Retinal pigment epithelial cell (primary cell): ENCODE measurements at regions not wholly inside any gene's neighbourhood (a gene's known extent, or its start where the extent isn't known, plus 50 kb on each side); places are given as distances from the start of the nearest gene placed in this dataset.

Experiments used
- DNase-seq: peaks from one replicate; pipeline ENCODE4 v3.0.0-alpha.2; 2010; ENCODE audit warnings: low read depth
- H3K4me3 ChIP-seq: 2 replicates; pipeline ENCODE4 v1.5.1; 2011; ENCODE audit warnings: mild to moderate bottlenecking, low read length, control low read depth, moderate library complexity
- CTCF ChIP-seq: conservative IDR thresholded peaks from 2 replicates; pipeline ENCODE4 v1.5.1; 2011; ENCODE audit warnings: low read depth, low read length, control low read depth, inconsistent platforms

DNA sequence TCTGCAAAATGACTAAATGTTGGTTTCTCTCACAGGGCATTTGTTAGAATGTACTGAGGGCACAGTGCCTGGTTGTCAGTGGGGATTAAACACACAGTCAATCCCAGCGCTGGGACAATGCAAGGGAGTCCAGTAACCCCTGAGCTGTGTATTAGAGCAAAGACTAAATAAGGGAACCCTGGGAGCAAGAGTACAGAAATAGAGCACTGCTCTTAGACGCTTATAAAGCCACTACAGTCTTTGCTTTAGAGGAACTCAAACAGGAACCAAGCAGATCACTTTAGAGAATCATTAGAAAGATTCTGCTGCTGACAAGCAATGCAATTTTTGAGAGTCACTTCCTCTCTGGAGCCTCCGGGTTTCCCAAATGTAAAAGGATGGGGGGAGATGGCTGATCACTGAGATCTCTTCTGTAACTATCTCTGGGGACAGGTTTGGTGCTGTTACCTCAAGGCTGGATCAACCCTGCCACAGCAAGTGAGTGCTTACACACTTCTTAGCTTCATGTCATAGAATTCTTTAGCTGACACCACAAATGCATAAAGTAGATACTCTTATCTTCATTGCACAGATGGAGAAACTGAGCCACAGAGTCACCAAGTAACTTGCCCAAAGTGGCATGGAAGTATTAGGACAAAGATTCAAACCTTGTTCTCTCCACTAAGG lies 137.8 kb upstream of the CPEB2 start:
- TF ChIP-seq CTCF: no peak
- no peak for DNase-seq
- H3K4me3 ChIP-seq: no peak overlapping the region

GRCh38 chr4:14865031-14865366 lies 137.3 kb upstream of the CPEB2 start:
- TF ChIP-seq CTCF: no peak
- H3K4me3 ChIP-seq: no peak overlapping the region
- no peak for DNase-seq

DNA sequence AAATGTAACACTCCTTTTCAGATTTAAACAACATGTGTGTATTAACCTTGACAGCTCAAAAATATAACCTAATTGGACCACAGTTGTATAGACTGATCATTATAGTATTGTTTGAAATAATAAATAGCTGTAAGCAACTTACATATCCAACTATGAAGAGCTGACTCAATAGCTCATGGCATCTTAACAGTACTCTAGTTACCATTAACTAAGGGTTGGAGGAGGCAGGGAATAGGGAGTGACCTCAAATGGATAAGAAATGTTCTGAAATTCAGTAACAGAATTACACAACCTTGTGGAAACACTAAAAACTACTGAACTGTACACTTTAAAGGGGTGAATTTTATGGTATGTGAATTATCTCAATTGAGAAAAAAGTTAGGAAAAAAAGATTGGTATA lies 136.5 kb upstream of the CPEB2 start:
- H3K4me3 ChIP-seq: no peak overlapping the region
- no peak for TF ChIP-seq CTCF
- no peak for DNase-seq

DNA sequence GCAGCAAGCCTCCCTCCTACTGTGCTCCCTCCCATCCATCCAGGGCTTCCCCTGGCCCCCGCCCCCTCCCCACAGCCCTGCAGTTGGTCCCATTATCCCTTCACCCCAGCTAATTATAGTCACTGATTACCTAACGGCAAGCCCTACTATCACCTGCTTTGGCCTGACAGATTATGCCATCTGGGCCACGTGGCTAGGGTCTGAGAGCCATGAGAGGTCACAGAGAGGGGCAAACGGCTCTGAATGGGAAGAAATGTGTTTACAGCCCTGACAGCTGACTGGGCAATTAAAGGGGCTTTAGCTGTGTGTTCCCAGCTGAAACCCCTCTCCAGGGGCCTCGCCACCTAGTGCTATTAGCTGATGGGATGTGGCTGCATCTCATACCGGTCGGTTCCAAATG lies 134.4 kb upstream of the CPEB2 start:
- TF ChIP-seq CTCF: no peak
- DNase-seq: no peak
- no peak overlapping the region for H3K4me3 ChIP-seq

DNA sequence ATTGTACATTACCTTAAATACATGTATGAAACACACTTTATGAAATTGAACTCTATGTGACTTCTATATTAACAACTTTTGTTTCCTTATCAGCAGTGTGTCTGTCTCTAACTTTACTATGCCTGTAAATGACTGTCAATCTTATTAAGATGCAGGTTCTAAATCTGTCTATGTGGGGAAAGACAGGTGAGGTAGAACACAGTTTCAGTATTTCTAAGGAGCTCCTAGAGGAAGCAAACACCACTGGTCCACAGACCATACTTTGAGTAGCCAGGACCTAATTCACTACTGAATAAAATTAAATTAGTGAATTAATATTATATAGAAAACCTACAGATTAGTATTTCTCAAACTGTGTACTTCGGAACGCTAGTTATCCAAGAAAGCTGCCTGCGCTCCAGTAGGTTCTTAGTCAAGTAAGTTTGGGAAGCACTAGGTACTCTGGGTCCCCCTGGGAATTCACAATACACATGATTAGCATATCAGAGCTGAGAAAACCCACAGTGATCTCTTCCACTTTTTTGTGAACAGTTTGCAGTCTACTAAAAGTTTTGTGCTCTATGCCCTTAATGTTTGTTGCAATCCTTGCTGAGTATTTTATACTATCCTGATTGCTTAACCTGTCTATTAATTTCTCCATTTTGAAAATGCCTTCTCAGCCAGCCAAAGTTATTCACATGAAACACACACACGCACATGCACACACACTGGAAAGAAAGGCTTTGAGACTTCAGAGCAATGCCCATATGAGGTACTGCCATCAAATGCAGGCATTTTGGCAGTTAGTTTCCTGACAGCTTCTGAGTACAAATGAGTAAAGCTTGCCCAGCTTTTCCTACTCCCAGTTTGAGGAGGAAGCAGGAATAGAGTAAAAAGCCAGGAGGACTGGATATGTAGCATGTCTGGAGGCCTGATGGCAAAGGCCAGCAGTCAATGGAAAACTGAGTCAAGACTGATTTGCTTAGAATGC lies 133.6 kb upstream of the CPEB2 start:
- TF ChIP-seq CTCF: no peak
- DNase-seq: no peak

DNA sequence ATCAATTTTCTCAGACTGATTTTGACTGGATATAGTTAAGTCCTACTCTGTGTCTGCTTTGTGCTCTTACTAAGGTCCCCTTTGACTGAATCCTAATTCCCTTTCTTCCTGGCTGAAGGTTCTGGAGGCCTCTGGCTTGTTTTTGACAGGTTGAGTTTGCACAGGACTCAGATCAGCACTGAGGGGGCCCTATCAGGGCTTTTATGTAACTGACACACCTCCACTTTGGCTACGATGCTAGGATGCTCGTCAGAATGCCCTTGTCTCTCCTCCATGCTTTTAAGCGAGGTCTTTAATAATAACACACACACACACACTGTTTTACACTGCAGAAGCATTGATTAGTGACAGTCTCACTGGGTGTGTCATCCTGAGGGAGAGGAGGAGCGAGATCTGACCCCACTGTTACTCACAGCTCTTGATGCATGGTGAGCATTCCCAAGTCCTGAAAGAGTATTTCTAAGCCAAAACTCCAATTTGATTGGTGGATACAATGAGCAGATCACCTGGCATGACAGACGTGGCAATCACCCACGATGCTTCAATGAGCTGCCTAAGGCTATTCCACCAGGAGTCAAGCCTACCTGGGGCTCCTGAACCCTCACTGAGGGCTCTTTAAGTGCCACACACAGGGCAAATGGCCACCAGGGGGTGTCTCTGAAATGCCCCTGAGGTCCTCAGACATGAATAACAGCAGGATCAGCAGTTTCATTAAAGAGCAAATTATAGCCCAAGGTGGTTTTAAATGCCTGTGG lies 130.4 kb upstream of the CPEB2 start:
- TF ChIP-seq CTCF: peak; percentile 55
- no peak for DNase-seq
- no peak overlapping the region for H3K4me3 ChIP-seq

More for the DNA sequence above, 133.6 kb upstream of the CPEB2 start:
- no peak overlapping the region for H3K4me3 ChIP-seq
